DOHH2 (cell line): ENCODE measurements at regions not wholly inside any gene's neighbourhood (a gene's known extent, or its start where the extent isn't known, plus 50 kb on each side); places are given as distances from the start of the nearest gene placed in this dataset.

Experiments used
- H3F3A ChIP-seq: fragments of 200-600 bp; sonication (generic), shearing (Covaris generic); 2 replicates; pipeline ENCODE4 v1.6.0; 2016; ENCODE audit warnings: antibody characterized with exemption, mild to moderate bottlenecking; ENCODE audit not compliant: control insufficient read depth, insufficient read depth
- H3K27ac ChIP-seq: fragments of 200-600 bp; sonication (generic); 2 replicates; pipeline ENCODE4 v1.5.1; 2014; ENCODE audit warnings: low read depth, mild to moderate bottlenecking, low read length, moderate library complexity
- H3K27me3 ChIP-seq: fragments of 200-600 bp; sonication (generic); 2 replicates; pipeline ENCODE4 v1.6.1; 2014; ENCODE audit warnings: mild to moderate bottlenecking, low read length, mixed read lengths; ENCODE audit not compliant: control insufficient read depth
- H3K36me3 ChIP-seq: fragments of 200-600 bp; sonication (generic); 2 replicates; pipeline ENCODE4 v1.6.1; 2014; ENCODE audit warnings: mild to moderate bottlenecking, low read length, moderate library complexity, mixed read lengths; ENCODE audit not compliant: control insufficient read depth
- H3K4me1 ChIP-seq: fragments of 200-600 bp; sonication (generic); 2 replicates; pipeline ENCODE4 v1.6.1; 2014; ENCODE audit warnings: mild to moderate bottlenecking, low read length, mixed read lengths; ENCODE audit not compliant: control insufficient read depth
- H3K4me2 ChIP-seq: fragments of 200-600 bp; sonication (generic); 2 replicates; pipeline ENCODE4 v1.6.0; 2014; ENCODE audit warnings: mild to moderate bottlenecking, low read length, moderate library complexity
- H3K4me3 ChIP-seq: fragments of 200-600 bp; sonication (generic); 2 replicates; pipeline ENCODE4 v1.5.1; 2014; ENCODE audit warnings: mild to moderate bottlenecking, low read length, mixed read lengths
- H3K79me2 ChIP-seq: fragments of 200-600 bp; sonication (generic); 2 replicates; pipeline ENCODE4 v1.6.1; 2014; ENCODE audit warnings: mild to moderate bottlenecking, low read length, mixed read lengths; ENCODE audit not compliant: control insufficient read depth
- H3K9me2 ChIP-seq: fragments of 200-600 bp; sonication (generic); replicated peaks from 2 replicates; pipeline ENCODE4 v1.6.1; 2014; ENCODE audit warnings: mild to moderate bottlenecking, low read length, mixed read lengths; ENCODE audit not compliant: control insufficient read depth
- H3K9me3 ChIP-seq: fragments of 200-600 bp; sonication (generic); 2 replicates; pipeline ENCODE4 v1.6.1; 2014; ENCODE audit warnings: antibody characterized with exemption, low read length, mixed read lengths; ENCODE audit not compliant: control insufficient read depth, insufficient read depth
- H4K20me1 ChIP-seq: fragments of 200-600 bp; sonication (generic); 2 replicates; pipeline ENCODE4 v1.6.0; 2014; ENCODE audit warnings: low read depth, mild to moderate bottlenecking, antibody characterized with exemption, low read length, moderate library complexity; ENCODE audit not compliant: control insufficient read depth, insufficient read depth
- EZH2phosphoT487 ChIP-seq: fragments of 200-600 bp; sonication (generic); IDR thresholded peaks from 2 replicates; pipeline ENCODE4 v1.6.1; 2017; ENCODE audit warnings: borderline replicate concordance, mild to moderate bottlenecking, antibody characterized with exemption, low read length, moderate library complexity, mixed read lengths
- TF ChIP-seq, protein P1 (sequence below): fragments of 200-600 bp; sonication (generic); IDR thresholded peaks from one replicate; pipeline ENCODE4 v1.5.1; 2014; ENCODE audit warnings: antibody characterized with exemption, mild to moderate bottlenecking, low read depth, low read length; ENCODE audit not compliant: poor library complexity, severe bottlenecking

DNA sequence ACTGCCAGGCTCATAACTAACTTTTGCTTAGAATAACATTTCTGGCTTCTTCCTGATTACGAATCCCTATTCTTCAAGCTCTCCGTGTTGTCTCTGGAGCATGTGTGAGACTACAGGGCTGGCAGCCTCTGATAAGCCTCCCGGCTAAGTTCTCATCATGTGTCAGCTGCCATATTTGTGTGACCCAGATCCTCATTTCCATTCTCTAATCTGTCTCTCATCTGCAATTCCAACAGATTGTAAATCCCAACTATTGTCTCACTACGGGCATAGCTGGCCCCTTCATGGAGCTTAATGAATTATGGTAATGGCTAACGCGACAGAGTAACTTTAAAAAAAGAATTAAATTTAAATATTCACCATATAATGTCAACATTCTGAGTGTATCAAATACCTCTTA is 165.4 kb downstream of the CMPK2 start:
- Histone ChIP-seq H4K20me1 (no peaks in the 10 kb centered on the region), H3F3A (no peaks in the 10 kb centered on the region), H3K9me3 (0 out of 2 replicates have a peak, but pooled peaks cover 6% of the 10 kb centered on the region), H3K79me2 (no peaks in the 10 kb centered on the region), H3K36me3 (no peaks in the 10 kb centered on the region), H3K4me1 (no peaks in the 10 kb centered on the region), H3K4me3 (no peak overlapping the region), H3K27me3 (no peaks in the 10 kb centered on the region), H3K27ac (no peak overlapping the region), H3K9me2 (no peaks in the 10 kb centered on the region), H3K4me2 (no peak overlapping the region)
- TF ChIP-seq, protein P1, sequence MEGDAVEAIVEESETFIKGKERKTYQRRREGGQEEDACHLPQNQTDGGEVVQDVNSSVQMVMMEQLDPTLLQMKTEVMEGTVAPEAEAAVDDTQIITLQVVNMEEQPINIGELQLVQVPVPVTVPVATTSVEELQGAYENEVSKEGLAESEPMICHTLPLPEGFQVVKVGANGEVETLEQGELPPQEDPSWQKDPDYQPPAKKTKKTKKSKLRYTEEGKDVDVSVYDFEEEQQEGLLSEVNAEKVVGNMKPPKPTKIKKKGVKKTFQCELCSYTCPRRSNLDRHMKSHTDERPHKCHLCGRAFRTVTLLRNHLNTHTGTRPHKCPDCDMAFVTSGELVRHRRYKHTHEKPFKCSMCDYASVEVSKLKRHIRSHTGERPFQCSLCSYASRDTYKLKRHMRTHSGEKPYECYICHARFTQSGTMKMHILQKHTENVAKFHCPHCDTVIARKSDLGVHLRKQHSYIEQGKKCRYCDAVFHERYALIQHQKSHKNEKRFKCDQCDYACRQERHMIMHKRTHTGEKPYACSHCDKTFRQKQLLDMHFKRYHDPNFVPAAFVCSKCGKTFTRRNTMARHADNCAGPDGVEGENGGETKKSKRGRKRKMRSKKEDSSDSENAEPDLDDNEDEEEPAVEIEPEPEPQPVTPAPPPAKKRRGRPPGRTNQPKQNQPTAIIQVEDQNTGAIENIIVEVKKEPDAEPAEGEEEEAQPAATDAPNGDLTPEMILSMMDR, result no peak
- no peak for TF ChIP-seq EZH2phosphoT487

DNA sequence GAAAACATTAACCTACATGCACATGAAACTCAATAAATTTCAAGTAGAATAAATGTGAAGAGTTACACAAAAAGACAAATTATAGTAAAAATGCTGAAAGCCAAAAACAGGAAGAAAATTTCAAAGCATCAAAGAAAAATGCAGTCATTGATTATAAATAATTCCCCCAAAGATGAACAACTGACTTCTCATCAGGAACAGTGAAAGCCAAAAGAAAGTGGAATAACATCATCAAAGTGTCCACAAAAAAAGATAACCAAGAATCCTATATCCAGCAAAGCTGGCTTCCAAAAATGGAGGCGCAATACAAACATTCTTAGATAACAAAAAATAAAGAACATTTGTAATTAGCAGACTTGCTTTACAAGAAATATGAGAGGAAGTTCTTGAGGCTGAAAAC is 161.6 kb downstream of the CMPK2 start:
- no peaks in the 10 kb centered on the region for H3K4me1 ChIP-seq
- 0 out of 2 replicates have a peak, but pooled peaks cover 6% of the 10 kb centered on the region for H3K9me3 ChIP-seq
- H3K27ac ChIP-seq, result no peak overlapping the region
- H3K27me3 ChIP-seq, result no peaks in the 10 kb centered on the region
- no peak overlapping the region for H3K4me2 ChIP-seq
- no peaks in the 10 kb centered on the region for H3K36me3 ChIP-seq
- TF ChIP-seq EZH2phosphoT487, result no peak
- TF ChIP-seq, protein P1, result no peak
- no peaks in the 10 kb centered on the region for H4K20me1 ChIP-seq
- no peak overlapping the region for H3K4me3 ChIP-seq
- no peaks in the 10 kb centered on the region for H3K9me2 ChIP-seq
- no peaks in the 10 kb centered on the region for H3F3A ChIP-seq
- H3K79me2 ChIP-seq, result no peaks in the 10 kb centered on the region

DNA sequence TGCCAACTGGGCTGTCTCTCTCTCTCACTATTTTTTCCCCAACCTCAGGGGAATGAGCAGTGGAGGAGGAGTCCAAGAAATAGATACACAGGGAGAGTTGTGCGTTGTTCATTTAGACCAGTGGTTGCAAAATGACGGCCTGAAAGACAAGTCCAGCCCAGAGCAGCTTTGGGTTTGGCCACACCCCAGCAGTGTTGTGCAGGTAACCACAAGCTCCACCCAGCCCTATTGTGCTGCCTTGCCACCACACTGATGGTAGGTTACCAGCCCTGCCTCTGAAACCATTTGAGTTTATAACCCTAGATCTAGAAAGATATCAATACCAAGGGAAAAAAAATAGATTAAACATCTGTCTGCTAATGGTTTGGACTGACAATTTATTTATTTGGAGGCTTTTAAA is 144.3 kb downstream of the CMPK2 start:
- H3K27ac ChIP-seq, result no peak overlapping the region
- no peaks in the 10 kb centered on the region for H3F3A ChIP-seq
- TF ChIP-seq EZH2phosphoT487, result no peak
- TF ChIP-seq, protein P1, result no peak
- no peaks in the 10 kb centered on the region for H3K79me2 ChIP-seq
- no peaks in the 10 kb centered on the region for H3K9me3 ChIP-seq
- no peaks in the 10 kb centered on the region for H4K20me1 ChIP-seq
- no peak overlapping the region for H3K4me2 ChIP-seq
- H3K9me2 ChIP-seq, result no peaks in the 10 kb centered on the region
- H3K4me1 ChIP-seq, result no peaks in the 10 kb centered on the region
- no peaks in the 10 kb centered on the region for H3K27me3 ChIP-seq
- no peak overlapping the region for H3K4me3 ChIP-seq
- no peaks in the 10 kb centered on the region for H3K36me3 ChIP-seq

DNA sequence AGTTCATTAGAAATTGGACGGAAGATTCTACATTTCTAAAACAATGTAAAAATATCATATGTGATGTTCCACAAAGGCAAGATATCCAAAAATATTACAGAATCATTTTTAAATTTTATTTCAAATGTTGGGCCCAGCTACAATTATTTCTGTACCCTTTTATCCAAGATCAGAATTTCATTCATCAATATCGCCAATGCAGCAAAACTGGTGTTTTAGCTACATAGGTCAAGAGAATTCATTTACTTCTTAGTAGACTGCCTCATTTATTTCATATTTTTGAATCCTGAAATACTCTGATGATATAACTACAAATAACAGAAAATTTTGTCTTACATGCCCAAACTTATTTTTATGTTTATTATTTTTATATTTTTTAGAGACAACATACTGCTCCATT is 143.1 kb downstream of the CMPK2 start:
- H3K4me3 ChIP-seq, result no peak overlapping the region
- no peaks in the 10 kb centered on the region for H3K27me3 ChIP-seq
- TF ChIP-seq, protein P1, result no peak
- no peak for TF ChIP-seq EZH2phosphoT487
- H3K4me2 ChIP-seq, result no peak overlapping the region
- no peaks in the 10 kb centered on the region for H3K4me1 ChIP-seq
- H3K36me3 ChIP-seq, result no peaks in the 10 kb centered on the region
- H3F3A ChIP-seq, result no peaks in the 10 kb centered on the region
- no peak overlapping the region for H3K27ac ChIP-seq
- no peaks in the 10 kb centered on the region for H3K9me3 ChIP-seq
- H3K79me2 ChIP-seq, result no peaks in the 10 kb centered on the region
- H4K20me1 ChIP-seq, result no peaks in the 10 kb centered on the region
- H3K9me2 ChIP-seq, result no peaks in the 10 kb centered on the region
